Right kidney (tissue), 1 donor: ENCODE measurements at regions not wholly inside any gene's neighbourhood (a gene's known extent, or its start where the extent isn't known, plus 50 kb on each side); places are given as distances from the start of the nearest gene placed in this dataset.
A peak's percentile ranks its signal among the peaks of the same experiment; 100 is the strongest.
"Not testable (repeated sequence)": the region's sequence is repeated elsewhere in the genome, so short reads cannot be mapped to it uniquely, and the experiment has no call there.

Source experiments
- DNase-seq: peaks from one replicate; pipeline ENCODE4 v3.0.0-alpha.2; 2016

GRCh38 chr7:67359900-67360299 is 363.3 kb downstream of the TYW1 start:
- DNase-seq, result no peak

GRCh38 chr7:67361150-67361549 is 364.5 kb downstream of the TYW1 start:
- no peak for DNase-seq

DNA sequence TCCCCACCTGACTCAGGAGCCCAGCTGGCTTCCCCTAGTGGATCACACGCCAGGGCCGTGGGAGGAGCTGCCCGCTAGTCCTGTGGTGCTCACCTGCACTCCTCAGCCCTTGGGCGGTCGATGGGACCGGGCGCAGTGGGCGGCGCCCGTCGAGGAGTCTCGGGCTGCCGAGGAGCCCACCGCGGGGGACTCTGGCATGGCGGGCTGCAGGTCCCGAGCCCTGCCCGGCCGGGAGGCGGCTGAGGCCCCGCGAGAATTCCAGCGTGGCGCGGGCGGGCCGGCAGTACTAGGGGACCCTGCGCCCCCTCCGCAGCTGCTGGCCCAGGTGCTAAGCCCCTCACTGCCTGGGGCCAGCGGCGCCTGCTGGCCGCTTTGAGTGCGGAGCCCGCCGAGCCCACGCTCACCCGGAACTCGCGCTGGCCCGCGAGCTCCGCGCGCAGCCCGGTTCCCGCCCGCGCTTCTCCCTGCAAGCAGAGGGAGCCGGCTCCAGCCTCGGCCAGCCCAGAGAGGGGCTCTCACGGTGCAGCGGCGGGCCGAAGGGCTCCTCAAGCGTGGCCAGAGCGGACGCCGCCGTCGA is 367.9 kb downstream of the TYW1 start:
- peak; percentile 29 for DNase-seq

DNA sequence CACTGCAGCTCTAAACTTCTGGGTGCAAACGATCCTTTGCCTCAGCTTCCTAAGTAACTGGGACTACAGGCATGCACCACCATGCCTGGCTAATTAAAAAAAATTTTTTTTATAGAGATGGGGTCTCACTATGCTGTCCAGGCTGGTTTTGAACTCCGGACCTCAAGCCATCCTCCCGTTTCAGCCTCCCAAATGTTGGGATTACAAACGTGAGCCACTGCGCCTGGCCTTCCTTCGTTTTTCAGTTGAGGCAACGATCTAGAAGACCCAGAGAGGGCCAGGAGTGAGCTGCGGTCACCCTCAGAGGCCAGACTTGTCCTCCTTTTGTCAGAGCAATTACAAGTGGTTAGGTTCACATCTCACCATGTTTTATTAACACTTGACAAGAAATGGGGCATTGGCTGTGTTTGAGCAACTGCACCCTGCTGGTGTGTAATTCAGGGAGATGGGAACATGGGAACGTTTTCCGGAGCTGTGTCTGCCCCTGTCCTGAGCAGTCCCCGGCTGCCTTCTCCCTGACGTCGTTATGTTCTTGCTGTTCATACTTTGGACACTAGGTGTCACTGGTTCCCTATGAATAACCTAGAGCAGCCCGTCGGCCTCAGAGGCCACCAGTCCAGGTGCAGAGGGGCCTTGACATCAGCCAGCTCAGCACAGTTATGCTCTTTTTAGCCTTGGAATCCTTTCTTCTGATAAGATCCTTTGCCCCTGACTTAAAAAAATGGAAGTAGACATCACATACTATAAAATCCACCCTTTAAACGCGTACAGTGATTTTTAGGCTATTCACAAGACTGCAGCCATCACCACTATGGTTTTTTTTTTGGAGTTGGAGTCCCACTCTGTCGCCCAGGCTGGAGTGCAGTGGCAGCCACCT is 375.0 kb downstream of the TYW1 start:
- DNase-seq, result peak; percentile 68

- not testable (repeated sequence) for DNase-seq
Observed at GRCh38 chr7:67373389-67373788, 376.8 kb downstream of the TYW1 start.

GRCh38 chr7:67375427-67375826 is 378.8 kb downstream of the TYW1 start:
- no peak for DNase-seq

GRCh38 chr7:67377939-67378862 is 381.6 kb downstream of the TYW1 start:
- peak; percentile 65 for DNase-seq

- no peak for DNase-seq
Observed at GRCh38 chr7:67380326-67380725, 383.7 kb downstream of the TYW1 start.

DNA sequence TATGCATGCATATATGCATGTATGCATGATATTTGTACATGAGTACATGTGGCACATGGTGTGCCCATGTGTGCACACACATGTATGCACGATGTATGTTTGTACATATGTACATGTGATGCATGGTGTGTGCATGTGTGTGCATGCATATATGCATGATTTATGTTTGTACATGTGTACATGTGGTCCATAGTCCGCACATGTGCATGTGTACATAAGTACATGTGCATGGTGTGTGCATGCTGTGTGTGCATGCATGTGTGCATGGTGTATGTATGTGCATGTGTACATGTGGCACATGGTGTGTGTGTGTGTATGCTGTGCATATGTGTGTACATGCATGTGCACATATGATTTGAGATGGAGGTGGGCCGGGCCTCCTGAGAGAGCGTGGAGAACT is 384.2 kb downstream of the TYW1 start:
- no peak for DNase-seq

DNA sequence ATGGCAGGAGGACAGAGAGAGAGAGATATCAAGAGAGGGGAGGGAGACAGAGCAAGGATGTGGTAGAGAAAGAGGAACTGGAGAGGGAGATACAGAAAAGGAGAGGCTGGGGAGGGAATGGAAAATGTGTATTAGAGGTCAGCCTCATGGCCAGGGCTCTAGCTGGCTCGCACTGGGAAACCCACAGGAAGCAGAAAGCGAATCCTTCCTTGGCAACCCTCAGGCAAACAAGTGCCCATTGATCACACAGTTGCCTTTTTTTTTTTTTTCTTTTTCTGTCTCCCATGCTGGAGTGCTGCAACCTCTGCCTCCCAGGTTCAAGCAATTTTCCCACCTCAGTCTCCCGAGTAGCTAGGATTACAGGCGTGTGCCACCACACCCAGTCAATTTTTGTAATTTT is 391.2 kb downstream of the TYW1 start:
- DNase-seq, result no peak

GRCh38 chr7:67391168-67391567 is 394.5 kb downstream of the TYW1 start:
- DNase-seq, result no peak

GRCh38 chr7:67392596-67393438 is 396.2 kb downstream of the TYW1 start:
- no peak for DNase-seq

- DNase-seq, result no peak
Observed at GRCh38 chr7:67393903-67394302, 397.3 kb downstream of the TYW1 start.

DNA sequence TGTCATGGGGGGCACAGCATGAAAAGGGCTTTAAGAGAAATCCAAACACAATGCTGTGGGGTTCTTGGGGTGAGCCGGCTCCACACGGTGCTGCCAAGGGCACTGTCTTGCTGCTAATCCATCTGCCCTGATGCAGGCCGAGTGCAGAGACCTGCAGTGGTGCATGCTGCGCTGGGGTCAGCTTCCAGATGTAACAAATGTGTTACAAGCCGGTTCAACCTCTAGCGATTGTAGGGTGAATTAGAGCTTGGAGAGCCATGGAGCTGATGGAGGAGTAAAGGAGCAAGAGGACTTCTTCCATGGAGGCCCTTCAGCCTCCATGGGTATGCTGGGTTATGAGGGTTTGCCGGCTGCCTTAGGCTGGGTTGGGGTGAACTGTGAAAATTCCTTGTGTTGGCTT is 402.3 kb downstream of the TYW1 start:
- DNase-seq, result no peak

DNA sequence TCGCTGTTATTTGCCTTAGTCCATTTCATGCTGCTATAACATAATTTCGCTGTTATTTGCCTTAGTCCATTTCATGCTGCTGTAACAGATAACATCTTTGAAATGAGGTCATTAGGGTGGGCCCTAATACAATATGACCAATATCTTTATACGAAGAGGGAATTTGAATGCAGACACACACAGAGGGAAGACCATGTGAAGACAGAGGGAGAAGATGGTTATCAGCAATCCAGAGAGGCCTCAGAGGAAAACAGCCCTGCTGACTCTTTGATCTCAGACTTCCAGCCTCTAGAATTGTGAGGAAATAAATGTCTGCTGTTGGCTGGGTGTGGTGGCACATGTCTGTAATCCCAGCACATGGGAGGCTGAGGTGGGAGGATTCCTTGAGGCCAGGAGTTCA is 404.9 kb downstream of the TYW1 start:
- DNase-seq, result no peak

- no peak for DNase-seq
Observed at GRCh38 chr7:67402280-67402679, 405.6 kb downstream of the TYW1 start.

GRCh38 chr7:67406976-67407375 is 410.3 kb downstream of the TYW1 start:
- DNase-seq, result no peak

- no peak for DNase-seq
Observed at GRCh38 chr7:67407392-67408071, 410.9 kb downstream of the TYW1 start.

DNA sequence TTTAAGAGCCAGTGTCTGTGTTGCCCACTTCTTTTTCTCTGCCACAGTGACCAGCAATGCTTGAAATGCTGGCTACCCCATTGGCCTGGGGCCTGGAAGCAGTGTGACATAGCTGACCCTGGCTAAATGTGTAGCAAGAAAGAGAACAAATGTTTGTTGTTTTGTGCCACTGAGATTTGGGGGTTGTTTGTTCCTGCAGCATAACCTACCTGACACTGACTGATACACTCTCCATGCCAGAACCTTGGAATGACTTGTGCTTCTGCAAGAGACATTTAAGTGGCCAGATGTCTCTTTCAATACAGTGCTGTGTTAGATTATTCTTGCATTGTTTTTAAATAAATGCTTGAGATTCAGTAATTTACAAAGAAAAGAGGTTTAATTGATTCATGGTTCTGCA is 411.5 kb downstream of the TYW1 start:
- DNase-seq, result no peak

- no peak for DNase-seq
Observed at GRCh38 chr7:67413670-67414069, 417.0 kb downstream of the TYW1 start.

- DNase-seq, result no peak
Observed at GRCh38 chr7:67414858-67415257, 418.2 kb downstream of the TYW1 start.
